ENCODE measurements at regions not wholly inside any gene's neighbourhood (a gene's known extent, or its start where the extent isn't known, plus 50 kb on each side); places are given as distances from the start of the nearest gene placed in this dataset.

DNA sequence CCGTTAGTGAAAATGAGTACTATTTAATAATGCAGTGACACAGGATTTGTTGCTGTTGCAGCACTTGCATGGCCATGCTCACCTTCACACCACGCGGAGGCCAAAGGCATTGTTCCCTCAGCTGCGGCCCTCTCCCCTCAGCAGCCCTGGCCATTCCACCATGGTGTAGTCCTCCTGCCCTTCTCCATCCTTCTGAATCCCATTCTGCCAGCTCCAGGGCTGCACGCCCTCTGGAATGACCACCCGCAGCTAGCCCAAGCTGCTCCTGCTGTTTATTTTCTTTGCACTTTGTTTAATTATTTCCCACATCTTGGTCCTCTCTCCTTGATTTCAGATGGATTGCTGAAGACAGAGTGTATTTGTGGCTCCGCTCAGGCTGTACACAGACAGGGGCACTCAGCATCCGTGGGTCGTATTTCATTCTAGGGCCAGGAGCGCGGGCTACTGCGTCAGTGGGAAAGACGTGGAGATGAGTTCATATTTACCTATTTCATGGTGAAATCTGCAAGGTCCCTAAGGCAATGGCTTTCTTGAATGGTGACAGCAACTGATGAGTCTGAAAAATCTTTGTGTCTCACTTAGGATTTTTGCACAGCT is 81.4 kb upstream of the DUSP22 start:
- DNase-seq, result no peak

- DNase-seq, result no peak
Measured at GRCh38 chr6:211871-212497, 80.3 kb upstream of the DUSP22 start.

DNA sequence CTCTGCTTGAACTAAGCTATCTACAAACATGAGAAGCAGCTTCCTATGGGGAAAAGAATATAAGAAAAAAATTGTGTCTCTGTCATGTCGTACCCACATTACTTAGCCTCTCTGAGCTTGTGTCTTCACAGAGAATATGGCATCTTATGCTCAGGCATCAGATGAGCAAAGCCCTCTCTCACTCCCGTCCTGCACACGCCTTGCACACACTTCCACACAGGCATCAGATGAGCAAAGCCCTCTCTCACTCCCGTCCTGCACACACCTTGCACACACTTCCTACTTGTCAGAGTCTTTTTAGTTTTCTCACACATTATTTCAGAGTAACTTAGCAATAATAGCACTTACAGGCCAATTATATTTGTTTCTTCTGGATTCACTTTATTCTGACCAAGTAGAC is 79.0 kb upstream of the DUSP22 start:
- no peak for DNase-seq

DNA sequence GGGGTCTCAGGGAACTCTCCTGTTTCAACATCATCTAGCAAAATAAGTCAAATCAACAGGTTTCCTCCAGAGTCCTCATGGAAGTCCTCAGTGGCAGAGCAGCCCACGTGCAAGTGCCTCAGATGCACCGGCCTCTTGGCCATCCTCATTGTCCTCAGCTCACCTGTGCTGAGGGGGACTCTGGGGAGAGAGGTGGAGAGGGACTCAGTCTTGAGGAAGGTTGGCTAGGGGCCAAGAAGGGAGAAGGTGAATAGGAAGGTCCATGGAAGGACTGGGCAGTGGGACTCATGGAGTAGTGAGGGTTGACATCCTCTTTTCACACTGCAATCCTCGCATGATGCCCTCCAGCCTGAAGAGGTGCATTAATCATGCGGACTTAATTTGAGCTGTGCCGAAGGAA is 77.9 kb upstream of the DUSP22 start:
- no peak for DNase-seq

DNA sequence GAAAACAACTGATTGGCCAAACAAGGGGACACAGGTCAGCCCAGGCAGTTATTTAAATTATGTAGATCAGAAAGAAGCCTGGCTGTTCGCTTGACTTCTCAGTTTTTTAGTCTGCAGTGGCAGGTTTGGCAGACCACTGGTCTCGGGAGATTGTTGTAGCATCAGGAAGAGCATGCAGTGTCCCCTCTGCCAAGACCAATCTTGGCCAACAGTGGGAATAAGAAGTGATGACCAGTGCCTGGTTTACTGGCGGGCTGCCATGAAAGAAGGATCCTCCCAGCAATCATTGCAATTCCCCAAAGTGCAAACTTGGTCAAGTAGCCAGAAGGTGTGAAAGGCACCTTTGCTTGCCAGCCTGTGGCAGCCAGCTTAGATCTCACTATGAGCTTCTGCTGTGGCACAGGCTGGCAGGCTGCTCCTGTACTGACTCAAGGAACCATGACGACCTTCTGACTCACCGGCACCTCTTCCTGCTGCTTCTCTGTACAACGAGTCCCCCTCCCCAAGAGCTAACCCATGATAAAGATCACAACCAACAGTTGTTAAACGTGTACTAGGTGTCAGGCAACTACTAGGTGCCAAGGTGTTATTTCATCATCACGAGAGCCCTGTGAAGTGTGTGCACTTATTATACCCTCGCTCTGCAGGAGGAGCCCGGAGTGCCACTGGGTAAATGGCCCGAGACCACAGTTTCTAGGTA is 76.8 kb upstream of the DUSP22 start:
- DNase-seq, result no peak

DNA sequence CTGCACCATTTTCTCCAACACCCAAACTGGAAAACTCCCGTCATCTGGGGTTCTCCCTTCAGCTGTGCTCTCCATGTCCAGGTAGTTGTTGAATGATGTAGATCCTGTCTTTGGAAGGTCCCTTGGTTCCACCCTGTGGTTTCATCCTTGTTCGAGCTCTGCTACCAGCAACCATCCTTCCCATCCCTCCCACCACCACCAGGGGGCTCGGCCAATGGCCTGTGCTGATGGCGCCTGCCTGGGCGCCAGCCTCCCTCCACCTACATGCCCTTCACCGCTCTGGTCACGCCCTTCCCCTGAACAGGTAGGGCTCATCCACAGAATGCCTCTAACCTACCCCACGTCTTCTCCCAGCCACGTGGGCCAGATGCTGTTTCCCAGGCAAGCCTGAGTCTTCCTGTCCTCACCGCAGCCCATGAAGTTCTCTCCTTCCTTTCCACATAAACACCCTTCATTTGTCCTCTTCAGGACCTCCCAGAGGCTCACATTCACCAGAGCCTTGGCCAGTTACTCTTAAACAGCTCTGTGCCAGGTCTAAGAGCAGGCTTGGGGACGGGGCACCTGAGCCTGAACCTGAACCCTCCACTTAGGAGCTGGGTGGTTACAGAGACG is 75.1 kb upstream of the DUSP22 start:
- DNase-seq, result no peak

DNA sequence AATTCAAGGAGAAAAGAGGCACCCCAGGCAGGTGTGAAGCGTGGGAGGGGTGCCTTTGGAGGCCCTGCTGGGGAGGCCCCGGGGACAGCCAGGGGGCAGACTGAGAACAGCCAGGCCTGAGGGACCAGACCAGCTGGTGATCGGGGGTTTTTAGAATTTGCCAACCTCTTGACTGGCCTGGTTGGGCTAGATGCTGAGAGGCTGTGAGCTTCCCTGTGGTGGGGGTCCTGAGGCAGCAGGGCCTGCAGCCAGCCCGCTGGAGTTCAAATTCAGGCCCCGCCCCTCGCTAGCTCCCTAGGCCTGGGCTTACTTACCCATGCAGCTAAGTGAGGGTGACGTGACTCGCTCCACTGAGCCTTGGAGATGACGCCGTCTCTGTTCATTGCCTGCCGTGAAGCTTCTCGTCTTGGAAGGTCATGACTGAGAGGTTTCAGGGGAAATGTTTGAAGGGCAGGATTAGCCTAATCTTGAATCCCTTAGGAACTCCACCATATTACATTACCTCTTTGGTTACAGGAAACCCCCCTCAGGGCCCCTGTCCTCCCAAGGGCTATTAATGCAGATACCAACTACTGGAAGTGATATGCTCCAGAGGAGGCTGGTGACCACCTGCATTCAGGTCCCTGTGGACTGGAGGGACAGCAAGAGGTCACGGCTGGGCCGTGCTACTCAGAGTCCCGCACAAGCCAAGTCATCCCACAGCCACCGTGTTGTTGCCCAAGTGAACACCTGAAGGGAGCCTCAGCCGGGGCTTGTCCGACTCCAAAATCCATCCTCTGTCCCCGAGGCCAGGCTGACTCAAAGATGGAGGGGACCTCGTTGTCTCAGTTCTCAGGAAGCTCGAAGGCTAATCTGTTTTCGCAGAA is 73.9 kb upstream of the DUSP22 start:
- no peak for DNase-seq

- DNase-seq, result peak in 1 of 2 experiments; percentile 5
Measured at GRCh38 chr6:219019-219570, 73.2 kb upstream of the DUSP22 start.

GRCh38 chr6:219641-220198 is 72.6 kb upstream of the DUSP22 start:
- DNase-seq, result peak; percentile 91 to 92

DNA sequence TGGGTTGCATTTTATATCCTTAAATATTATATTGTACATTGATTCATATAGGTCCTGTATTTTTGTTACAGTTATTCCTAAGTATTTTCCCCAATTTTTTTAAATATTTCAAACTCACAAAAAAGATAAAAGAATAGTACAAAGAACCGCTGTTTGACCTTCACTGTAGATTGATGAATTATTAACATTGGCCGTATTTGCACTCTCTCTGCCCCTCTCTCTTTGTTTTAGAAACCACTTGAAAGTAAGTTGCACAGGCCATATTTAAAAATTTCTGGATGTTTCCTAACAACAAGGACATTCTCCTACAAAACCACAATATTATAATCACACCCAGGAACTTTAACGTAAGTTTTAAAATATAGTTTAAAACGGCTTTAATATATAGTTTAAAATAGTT is 72.0 kb upstream of the DUSP22 start:
- no peak for DNase-seq

GRCh38 chr6:220721-221475 is 71.4 kb upstream of the DUSP22 start:
- peak in 1 of 2 experiments; percentile 7 for DNase-seq

- no peak for DNase-seq
Measured at GRCh38 chr6:221531-222349, 70.5 kb upstream of the DUSP22 start.

GRCh38 chr6:222468-222867 is 69.8 kb upstream of the DUSP22 start:
- DNase-seq, result no peak

- no peak for DNase-seq
Measured at GRCh38 chr6:223136-223535, 69.2 kb upstream of the DUSP22 start.

DNA sequence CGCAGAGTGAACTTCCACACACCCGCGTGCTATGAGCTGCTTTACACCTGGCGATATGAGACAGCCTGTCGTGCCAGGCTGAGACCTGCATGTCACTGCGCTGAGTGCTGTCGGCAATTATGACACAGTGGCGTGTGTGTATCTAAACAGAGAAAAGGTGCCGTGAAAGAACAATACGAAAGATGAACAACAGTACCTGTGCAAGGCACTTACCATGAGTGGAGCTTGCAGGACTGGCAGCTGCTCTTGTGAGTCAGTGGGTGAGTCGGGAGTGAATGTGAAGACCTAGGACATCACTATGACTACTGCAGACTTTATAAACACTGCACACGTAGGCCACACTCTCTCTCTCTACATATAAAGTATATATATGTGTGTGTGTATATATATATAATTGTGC is 68.5 kb upstream of the DUSP22 start:
- no peak for DNase-seq

DNA sequence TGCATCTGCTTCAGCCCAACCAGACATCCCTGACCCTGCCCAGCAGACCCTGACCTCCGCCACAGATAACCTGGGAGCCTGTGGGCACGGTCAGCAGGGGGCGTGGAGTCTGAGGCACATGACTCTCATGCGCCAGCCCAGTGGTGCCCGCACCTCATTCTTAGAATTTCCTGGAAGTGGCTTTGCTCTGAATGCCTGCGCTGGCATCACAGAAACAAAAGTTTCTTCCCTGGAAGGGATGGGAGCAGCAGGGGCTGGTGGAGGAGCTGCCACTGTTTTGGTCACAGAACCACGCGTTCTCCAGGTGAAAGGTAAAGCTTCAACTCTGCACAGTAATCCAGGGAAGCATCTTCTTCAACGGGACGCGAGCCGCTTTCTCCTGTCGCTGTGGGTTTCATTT is 67.9 kb upstream of the DUSP22 start:
- no peak for DNase-seq

DNA sequence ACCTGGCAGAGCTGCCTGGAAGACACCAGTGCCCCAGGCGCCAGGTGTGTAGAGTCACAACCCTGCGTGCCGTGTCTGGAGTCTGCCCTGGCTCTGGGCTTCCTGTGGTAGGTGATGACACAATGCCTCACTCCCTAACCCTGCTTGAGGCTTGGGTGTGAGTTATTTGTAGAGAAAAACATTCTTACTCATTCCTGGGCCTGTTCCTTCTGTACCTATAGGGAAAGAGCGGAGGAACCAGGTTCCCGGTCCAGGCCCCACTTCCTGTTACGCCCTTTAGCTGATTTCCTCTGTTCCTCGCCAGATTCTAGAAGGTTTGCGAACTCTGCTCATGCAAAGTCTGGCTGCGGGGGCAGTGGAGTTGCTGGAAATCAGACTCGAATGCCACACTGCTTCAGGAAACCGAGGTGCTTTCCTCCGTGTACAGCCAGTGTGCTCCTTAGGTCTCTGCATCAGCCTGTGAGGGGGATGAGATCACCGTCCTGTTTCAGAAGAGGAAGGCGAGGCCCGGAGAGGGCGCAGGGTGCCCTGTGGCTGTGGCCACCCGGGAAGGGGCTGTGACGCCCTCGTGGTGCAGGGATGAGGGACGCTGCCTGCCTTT is 67.1 kb upstream of the DUSP22 start:
- peak; percentile 86 to 90 for DNase-seq

DNA sequence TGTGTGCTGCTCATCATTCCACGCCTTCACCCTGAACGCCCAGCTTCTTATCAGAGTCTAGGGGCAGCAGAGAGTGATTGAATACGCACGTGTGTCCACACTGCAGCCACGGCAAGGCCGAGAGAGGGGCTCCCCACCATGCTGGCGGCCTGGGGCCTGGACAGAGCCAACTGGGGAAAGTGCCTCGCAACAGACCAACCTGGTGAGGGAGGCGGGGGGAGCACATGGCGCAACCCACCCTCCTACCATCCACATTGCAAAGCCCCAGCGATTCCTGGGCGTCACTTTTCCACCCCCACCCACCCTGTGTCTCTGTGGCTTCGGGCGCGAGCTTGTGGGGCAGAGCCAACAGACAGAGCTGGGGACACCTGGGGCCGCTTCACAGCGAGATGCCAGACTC is 66.4 kb upstream of the DUSP22 start:
- DNase-seq, result no peak

GRCh38 chr6:226516-227073 is 65.7 kb upstream of the DUSP22 start:
- DNase-seq, result no peak
